Activated CD8-positive, alpha-beta T cell treated with anti-CD3 and anti-CD28 coated beads for 36 hours (primary cell): ENCODE measurements at regions not wholly inside any gene's neighbourhood (a gene's known extent, or its start where the extent isn't known, plus 50 kb on each side); places are given as distances from the start of the nearest gene placed in this dataset.

Source experiments
- ATAC-seq: fragments of 200-7000 bp; cut with Tn5 transposase; one replicate; pipeline ENCODE4 v1.10.0; 2021; ENCODE audit warnings: mild to moderate bottlenecking, moderate library complexity
- CTCF ChIA-PET: fragments of 350-600 bp; sonication (Branson Sonifier 250); formaldehyde crosslinking; loops from one replicate; lab custom pipeline; 2021; ENCODE audit warnings: antibody characterized with exemption; lab: Charles Lee
- POLR2A ChIA-PET: fragments of 350-600 bp; sonication (Branson Sonifier 250); formaldehyde crosslinking; loops from one replicate; lab custom pipeline; 2021; ENCODE audit warnings: antibody characterized with exemption; lab: Charles Lee
- DNase-seq: peaks from one replicate; pipeline ENCODE4 v3.0.0-alpha.2; 2020
- H3K27ac Mint-ChIP-seq: one replicate; pipeline ENCODE4 v1.8.0; 2021; ENCODE audit warnings: mild to moderate bottlenecking, mixed read lengths
- H3K27me3 Mint-ChIP-seq: one replicate; pipeline ENCODE4 v1.8.0; 2021; ENCODE audit warnings: mixed read lengths
- H3K36me3 Mint-ChIP-seq: one replicate; pipeline ENCODE4 v1.8.0; 2021; ENCODE audit warnings: low read depth, mixed read lengths
- H3K4me1 Mint-ChIP-seq: one replicate; pipeline ENCODE4 v1.8.0; 2021; ENCODE audit warnings: low read depth, mixed read lengths
- H3K4me3 Mint-ChIP-seq: one replicate; pipeline ENCODE4 v1.8.0; 2021; ENCODE audit warnings: mild to moderate bottlenecking, moderate library complexity, mixed read lengths
- H3K9me3 Mint-ChIP-seq: one replicate; pipeline ENCODE4 v1.8.0; 2021; ENCODE audit warnings: mixed read lengths
- CTCF ChIP-seq: fragments of 200-600 bp; IDR thresholded peaks from one replicate; pipeline ENCODE4 v1.8.0; 2022; ENCODE audit warnings: antibody characterized with exemption, mild to moderate bottlenecking
- intact Hi-C: fragments of 100-400 bp; cut with micrococcal nuclease; formaldehyde crosslinking; loops from one replicate; pipeline ENCODE4 v1.10.0; 2022

- no peaks in the 10 kb centered on the region for H3K27me3 Mint-ChIP-seq
- H3K9me3 Mint-ChIP-seq = no peaks in the 10 kb centered on the region
- no peak for ATAC-seq
- no peaks in the 10 kb centered on the region for H3K36me3 Mint-ChIP-seq
- ChIA-PET CTCF (interaction anchor here (1.7 kb wide), 1 partner anchor 12 kb away, joined by 6 read pairs; no protein-coding TSS in a partner anchor), POLR2A (no interaction called here)
- intact Hi-C loops = no loop called here
- no peak overlapping the region for H3K4me3 Mint-ChIP-seq
- TF ChIP-seq CTCF = no peak
- H3K4me1 Mint-ChIP-seq = no peaks in the 10 kb centered on the region
- no peak overlapping the region for H3K27ac Mint-ChIP-seq
- DNase-seq = no peak
These were observed 57.4 kb upstream of the AJAP1 start for GRCh38 chr1:4597020-4597419.

GRCh38 chr1:4598561-4598960 is 55.8 kb upstream of the AJAP1 start:
- Mint-ChIP-seq H3K27ac (no peak overlapping the region), H3K36me3 (no peaks in the 10 kb centered on the region), H3K4me3 (no peak overlapping the region), H3K9me3 (no peaks in the 10 kb centered on the region), H3K4me1 (no peaks in the 10 kb centered on the region), H3K27me3 (peaks cover 2% of the 10 kb centered on the region)
- DNase-seq (no peak), ATAC-seq (no peak)
- ChIA-PET CTCF (interaction anchor here (1.4 kb wide), 1 partner anchor 13 kb away, joined by 6 read pairs; no protein-coding TSS in a partner anchor), POLR2A (no interaction called here)
- no peak for TF ChIP-seq CTCF
- intact Hi-C loops = no loop called here

- H3K27me3 Mint-ChIP-seq = peaks cover 2% of the 10 kb centered on the region
- no peak overlapping the region for H3K4me3 Mint-ChIP-seq
- H3K36me3 Mint-ChIP-seq = no peaks in the 10 kb centered on the region
- CTCF ChIA-PET = interaction anchor here (1.4 kb wide), 1 partner anchor 14 kb away, joined by 6 read pairs; no protein-coding TSS in a partner anchor
- DNase-seq (no peak), ATAC-seq (no peak)
- intact Hi-C loops = no loop called here
- TF ChIP-seq CTCF = no peak
- no peaks in the 10 kb centered on the region for H3K9me3 Mint-ChIP-seq
- H3K4me1 Mint-ChIP-seq = no peaks in the 10 kb centered on the region
- H3K27ac Mint-ChIP-seq = no peak overlapping the region
- POLR2A ChIA-PET = no interaction called here
These were observed 54.9 kb upstream of the AJAP1 start for GRCh38 chr1:4599521-4599920.

GRCh38 chr1:4599951-4600481 is 54.4 kb upstream of the AJAP1 start:
- ChIA-PET POLR2A (no interaction called here), CTCF (interaction anchor here (1.4 kb wide), 1 partner anchor 15 kb away, joined by 6 read pairs; no protein-coding TSS in a partner anchor)
- ATAC-seq (no peak), DNase-seq (no peak)
- no peaks in the 10 kb centered on the region for H3K4me1 Mint-ChIP-seq
- peaks cover 2% of the 10 kb centered on the region for H3K27me3 Mint-ChIP-seq
- no peaks in the 10 kb centered on the region for H3K36me3 Mint-ChIP-seq
- H3K27ac Mint-ChIP-seq = no peak overlapping the region
- no peak for TF ChIP-seq CTCF
- no peak overlapping the region for H3K4me3 Mint-ChIP-seq
- intact Hi-C loops = no loop called here
- no peaks in the 10 kb centered on the region for H3K9me3 Mint-ChIP-seq

- Mint-ChIP-seq H3K36me3 (no peaks in the 10 kb centered on the region), H3K27me3 (peaks cover 7% of the 10 kb centered on the region), H3K27ac (no peak overlapping the region), H3K9me3 (no peaks in the 10 kb centered on the region), H3K4me1 (no peaks in the 10 kb centered on the region), H3K4me3 (no peak overlapping the region)
- ChIA-PET CTCF (interaction anchor here (1.0 to 1.3 kb wide), 2 partner anchors 16 to 225 kb away, joined by 3 to 4 read pairs; no protein-coding TSS in a partner anchor), POLR2A (no interaction called here)
- no peak for TF ChIP-seq CTCF
- intact Hi-C loops = no loop called here
- DNase-seq (no peak), ATAC-seq (no peak)
These were observed 53.6 kb upstream of the AJAP1 start for GRCh38 chr1:4600615-4601460.
